Activated T-helper 17 cell treated with anti-CD3 and anti-CD28 coated beads, Interleukin-2, amount 50 U/mL, for 72 hours (primary cell): ENCODE measurements at regions not wholly inside any gene's neighbourhood (a gene's known extent, or its start where the extent isn't known, plus 50 kb on each side); places are given as distances from the start of the nearest gene placed in this dataset.

ENCODE experiments used
- ATAC-seq: fragments of 150-1000 bp; cut with Tn5 transposase; replicated peaks from 2 replicates; pipeline ENCODE4 v1.10.0; 2021; ENCODE audit warnings: mild to moderate bottlenecking, moderate library complexity
- H3K27ac Mint-ChIP-seq: one replicate; pipeline ENCODE4 v1.8.0; 2022; ENCODE audit warnings: mixed read lengths
- H3K27me3 Mint-ChIP-seq: one replicate; pipeline ENCODE4 v1.8.0; 2022; ENCODE audit warnings: mixed read lengths
- H3K36me3 Mint-ChIP-seq: one replicate; pipeline ENCODE4 v1.8.0; 2022; ENCODE audit warnings: low read depth, mild to moderate bottlenecking, mixed read lengths
- H3K4me1 Mint-ChIP-seq: one replicate; pipeline ENCODE4 v1.8.0; 2022; ENCODE audit warnings: mixed read lengths
- H3K4me3 Mint-ChIP-seq: one replicate; pipeline ENCODE4 v1.8.0; 2022; ENCODE audit warnings: mild to moderate bottlenecking, mixed read lengths
- H3K9me3 Mint-ChIP-seq: one replicate; pipeline ENCODE4 v1.8.0; 2022; ENCODE audit warnings: mixed read lengths

GRCh38 chr7:33728873-33729551 lies 176.3 kb upstream of the BMPER start:
- ATAC-seq: no peak
- Mint-ChIP-seq H3K36me3 (no peaks in the 10 kb centered on the region), H3K4me3 (no peak overlapping the region), H3K4me1 (no peaks in the 10 kb centered on the region), H3K27ac (no peak overlapping the region), H3K9me3 (no peaks in the 10 kb centered on the region), H3K27me3 (no peaks in the 10 kb centered on the region)

- Mint-ChIP-seq H3K9me3 (no peaks in the 10 kb centered on the region), H3K4me3 (no peak overlapping the region), H3K27me3 (no peaks in the 10 kb centered on the region), H3K27ac (no peak overlapping the region), H3K4me1 (no peaks in the 10 kb centered on the region), H3K36me3 (no peaks in the 10 kb centered on the region)
- no peak for ATAC-seq
Measured at GRCh38 chr7:33729726-33730125, 175.6 kb upstream of the BMPER start.

GRCh38 chr7:33730958-33731357 lies 174.4 kb upstream of the BMPER start:
- H3K9me3 Mint-ChIP-seq: no peaks in the 10 kb centered on the region
- H3K36me3 Mint-ChIP-seq: no peaks in the 10 kb centered on the region
- no peak overlapping the region for H3K27ac Mint-ChIP-seq
- no peak for ATAC-seq
- no peaks in the 10 kb centered on the region for H3K4me1 Mint-ChIP-seq
- H3K27me3 Mint-ChIP-seq: no peaks in the 10 kb centered on the region
- H3K4me3 Mint-ChIP-seq: no peak overlapping the region

GRCh38 chr7:33731912-33732311 lies 173.4 kb upstream of the BMPER start:
- no peak for ATAC-seq
- H3K27ac Mint-ChIP-seq: no peak overlapping the region
- H3K36me3 Mint-ChIP-seq: no peaks in the 10 kb centered on the region
- H3K4me1 Mint-ChIP-seq: no peaks in the 10 kb centered on the region
- H3K4me3 Mint-ChIP-seq: no peak overlapping the region
- no peaks in the 10 kb centered on the region for H3K27me3 Mint-ChIP-seq
- no peaks in the 10 kb centered on the region for H3K9me3 Mint-ChIP-seq

- Mint-ChIP-seq H3K4me1 (no peaks in the 10 kb centered on the region), H3K9me3 (no peaks in the 10 kb centered on the region), H3K27ac (no peak overlapping the region), H3K27me3 (no peaks in the 10 kb centered on the region), H3K36me3 (no peaks in the 10 kb centered on the region), H3K4me3 (no peak overlapping the region)
- no peak for ATAC-seq
Measured at GRCh38 chr7:33732462-33732861, 172.9 kb upstream of the BMPER start.

- no peak overlapping the region for H3K27ac Mint-ChIP-seq
- H3K4me3 Mint-ChIP-seq: no peak overlapping the region
- no peak for ATAC-seq
- H3K9me3 Mint-ChIP-seq: no peaks in the 10 kb centered on the region
- H3K4me1 Mint-ChIP-seq: no peaks in the 10 kb centered on the region
- H3K36me3 Mint-ChIP-seq: no peaks in the 10 kb centered on the region
- H3K27me3 Mint-ChIP-seq: no peaks in the 10 kb centered on the region
Measured at GRCh38 chr7:33733870-33734650, 171.3 kb upstream of the BMPER start.

- H3K27me3 Mint-ChIP-seq: no peaks in the 10 kb centered on the region
- H3K4me3 Mint-ChIP-seq: no peak overlapping the region
- no peaks in the 10 kb centered on the region for H3K9me3 Mint-ChIP-seq
- no peaks in the 10 kb centered on the region for H3K36me3 Mint-ChIP-seq
- H3K4me1 Mint-ChIP-seq: no peaks in the 10 kb centered on the region
- no peak overlapping the region for H3K27ac Mint-ChIP-seq
- ATAC-seq: no peak
Measured at GRCh38 chr7:33735403-33735802, 169.9 kb upstream of the BMPER start.

- ATAC-seq: no peak
- Mint-ChIP-seq H3K27ac (no peak overlapping the region), H3K9me3 (no peaks in the 10 kb centered on the region), H3K4me3 (no peak overlapping the region), H3K27me3 (no peaks in the 10 kb centered on the region), H3K36me3 (no peaks in the 10 kb centered on the region), H3K4me1 (no peaks in the 10 kb centered on the region)
Measured at GRCh38 chr7:33736521-33737221, 168.7 kb upstream of the BMPER start.

- no peaks in the 10 kb centered on the region for H3K36me3 Mint-ChIP-seq
- H3K9me3 Mint-ChIP-seq: peaks cover 5% of the 10 kb centered on the region
- no peaks in the 10 kb centered on the region for H3K27me3 Mint-ChIP-seq
- no peak overlapping the region for H3K4me3 Mint-ChIP-seq
- H3K27ac Mint-ChIP-seq: no peak overlapping the region
- ATAC-seq: no peak
- H3K4me1 Mint-ChIP-seq: peaks cover 4% of the 10 kb centered on the region
Measured at GRCh38 chr7:33738260-33738935, 166.9 kb upstream of the BMPER start.

- Mint-ChIP-seq H3K4me3 (no peak overlapping the region), H3K27me3 (no peaks in the 10 kb centered on the region), H3K27ac (no peak overlapping the region), H3K4me1 (peaks cover 4% of the 10 kb centered on the region), H3K9me3 (peaks cover 5% of the 10 kb centered on the region), H3K36me3 (no peaks in the 10 kb centered on the region)
- no peak for ATAC-seq
Measured at GRCh38 chr7:33739286-33739685, 166.1 kb upstream of the BMPER start.

- Mint-ChIP-seq H3K36me3 (no peaks in the 10 kb centered on the region), H3K9me3 (peaks cover 5% of the 10 kb centered on the region), H3K27ac (no peak overlapping the region), H3K4me1 (peaks cover 4% of the 10 kb centered on the region), H3K27me3 (no peaks in the 10 kb centered on the region), H3K4me3 (no peak overlapping the region)
- ATAC-seq: no peak
Measured at GRCh38 chr7:33742521-33742920, 162.8 kb upstream of the BMPER start.

- Mint-ChIP-seq H3K9me3 (peaks cover 5% of the 10 kb centered on the region), H3K4me3 (no peak overlapping the region), H3K27ac (no peak overlapping the region), H3K4me1 (peaks cover 4% of the 10 kb centered on the region), H3K36me3 (no peaks in the 10 kb centered on the region), H3K27me3 (no peaks in the 10 kb centered on the region)
- no peak for ATAC-seq
Measured at GRCh38 chr7:33742999-33743587, 162.2 kb upstream of the BMPER start.

- Mint-ChIP-seq H3K36me3 (no peaks in the 10 kb centered on the region), H3K4me1 (peaks cover 4% of the 10 kb centered on the region), H3K27me3 (no peaks in the 10 kb centered on the region), H3K4me3 (no peak overlapping the region), H3K27ac (no peak overlapping the region), H3K9me3 (peaks cover 5% of the 10 kb centered on the region)
- ATAC-seq: no peak
Measured at GRCh38 chr7:33743594-33743993, 161.7 kb upstream of the BMPER start.

GRCh38 chr7:33744293-33745075 lies 160.9 kb upstream of the BMPER start:
- no peaks in the 10 kb centered on the region for H3K27me3 Mint-ChIP-seq
- H3K9me3 Mint-ChIP-seq: peaks cover 5% of the 10 kb centered on the region
- ATAC-seq: no peak
- no peak overlapping the region for H3K4me3 Mint-ChIP-seq
- H3K36me3 Mint-ChIP-seq: no peaks in the 10 kb centered on the region
- H3K4me1 Mint-ChIP-seq: peaks cover 4% of the 10 kb centered on the region
- no peak overlapping the region for H3K27ac Mint-ChIP-seq
